ENCODE measurements at regions not wholly inside any gene's neighbourhood (a gene's known extent, or its start where the extent isn't known, plus 50 kb on each side); places are given as distances from the start of the nearest gene placed in this dataset.
A peak's percentile ranks its signal among the peaks of the same experiment; 100 is the strongest.

DNA sequence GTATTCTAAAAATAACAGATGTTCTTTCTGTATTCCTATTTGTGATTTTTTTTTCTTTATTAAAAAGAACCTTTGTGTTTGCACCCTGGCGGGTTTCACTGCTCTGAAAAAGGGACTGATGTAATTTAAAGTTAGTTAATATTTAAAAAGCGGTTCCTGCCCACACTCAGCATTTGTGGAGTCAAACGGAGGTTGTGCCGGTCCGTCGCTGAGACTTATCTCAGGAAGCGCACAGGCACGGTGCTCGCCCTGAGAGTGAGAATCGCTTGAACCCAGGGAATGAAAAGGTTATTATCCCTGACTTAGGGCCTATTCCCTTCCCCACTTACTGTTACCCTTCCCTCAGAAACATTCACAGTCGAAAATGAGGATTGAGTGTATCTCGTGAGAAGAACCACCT lies 366.7 kb downstream of the THBS2 start:
- H3K27ac ChIP-seq = no peak overlapping the region
- no peaks in the 10 kb centered on the region for H3K27me3 ChIP-seq (replicated peaks; ENCODE audit: insufficient read depth)
- H3K9me3 ChIP-seq = no peaks in the 10 kb centered on the region
- TF ChIP-seq, protein P1, sequence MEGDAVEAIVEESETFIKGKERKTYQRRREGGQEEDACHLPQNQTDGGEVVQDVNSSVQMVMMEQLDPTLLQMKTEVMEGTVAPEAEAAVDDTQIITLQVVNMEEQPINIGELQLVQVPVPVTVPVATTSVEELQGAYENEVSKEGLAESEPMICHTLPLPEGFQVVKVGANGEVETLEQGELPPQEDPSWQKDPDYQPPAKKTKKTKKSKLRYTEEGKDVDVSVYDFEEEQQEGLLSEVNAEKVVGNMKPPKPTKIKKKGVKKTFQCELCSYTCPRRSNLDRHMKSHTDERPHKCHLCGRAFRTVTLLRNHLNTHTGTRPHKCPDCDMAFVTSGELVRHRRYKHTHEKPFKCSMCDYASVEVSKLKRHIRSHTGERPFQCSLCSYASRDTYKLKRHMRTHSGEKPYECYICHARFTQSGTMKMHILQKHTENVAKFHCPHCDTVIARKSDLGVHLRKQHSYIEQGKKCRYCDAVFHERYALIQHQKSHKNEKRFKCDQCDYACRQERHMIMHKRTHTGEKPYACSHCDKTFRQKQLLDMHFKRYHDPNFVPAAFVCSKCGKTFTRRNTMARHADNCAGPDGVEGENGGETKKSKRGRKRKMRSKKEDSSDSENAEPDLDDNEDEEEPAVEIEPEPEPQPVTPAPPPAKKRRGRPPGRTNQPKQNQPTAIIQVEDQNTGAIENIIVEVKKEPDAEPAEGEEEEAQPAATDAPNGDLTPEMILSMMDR (IDR thresholded peaks at IDR 0.05) = no peak
- no peak for DNase-seq (ENCODE audit: low spot score)
- H3K4me3 ChIP-seq = no peak overlapping the region
- H3K36me3 ChIP-seq = no peaks in the 10 kb centered on the region
- H3K4me1 ChIP-seq (ENCODE audit: control insufficient read depth in 1 of 2, low read depth in 2 of 2) = no peaks in the 10 kb centered on the region
- no peak for ATAC-seq (ENCODE audit: insufficient number of reproducible peaks, low FRiP score, low read depth)

DNA sequence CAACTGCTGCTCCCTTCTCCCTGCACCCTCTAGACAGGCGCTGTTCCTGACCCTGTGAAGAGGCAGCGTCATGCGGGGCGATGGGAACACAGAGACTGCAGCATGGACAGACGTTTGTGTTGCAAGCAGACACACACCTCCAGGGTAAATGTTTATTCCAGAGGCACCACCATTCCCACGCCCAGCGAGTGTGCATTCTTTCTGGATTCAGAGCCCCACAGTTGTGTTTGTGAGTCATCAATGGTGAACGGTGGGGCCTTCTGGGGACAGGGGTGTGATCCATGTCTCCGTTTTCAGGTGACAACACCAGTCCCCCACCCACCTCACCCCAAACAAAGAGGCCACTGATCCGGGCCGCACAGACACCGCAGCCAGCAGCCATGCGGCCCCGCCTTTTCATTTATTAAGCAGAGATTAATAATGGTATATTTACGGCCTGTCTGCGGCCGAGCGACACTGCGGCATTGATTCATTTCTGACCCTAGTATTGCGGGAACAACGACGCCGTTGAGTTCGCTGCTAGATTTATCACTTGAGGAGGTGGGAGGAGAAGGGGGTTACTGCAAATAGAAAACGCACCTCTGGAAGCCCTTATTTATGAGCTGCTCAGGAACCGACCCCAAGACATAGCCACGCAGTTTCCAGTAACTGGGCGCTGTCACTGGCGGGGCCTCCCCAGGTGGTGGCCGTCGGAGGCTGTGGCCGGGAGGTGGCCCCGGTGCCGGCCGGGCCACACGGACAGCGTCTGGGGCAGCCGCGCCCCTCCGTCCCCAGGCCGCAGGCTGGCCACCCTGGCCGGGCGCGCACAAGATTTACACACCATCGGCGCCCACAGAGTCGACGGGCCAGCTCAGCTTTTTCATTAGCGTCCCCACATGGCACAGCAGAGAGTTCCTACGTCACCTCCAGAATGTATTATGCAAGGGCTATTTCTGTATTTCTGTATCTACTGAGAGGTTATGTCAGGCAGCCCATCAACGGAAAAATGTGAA lies 367.6 kb downstream of the THBS2 start:
- H3K9me3 ChIP-seq = no peaks in the 10 kb centered on the region
- TF ChIP-seq, protein P1 (IDR thresholded peaks at IDR 0.05) = no peak
- no peaks in the 10 kb centered on the region for H3K4me1 ChIP-seq (ENCODE audit: control insufficient read depth in 1 of 2, low read depth in 2 of 2)
- DNase-seq (ENCODE audit: low spot score) (no peak), ATAC-seq (ENCODE audit: insufficient number of reproducible peaks, low FRiP score, low read depth) (no peak)
- H3K27ac ChIP-seq = no peak overlapping the region
- H3K27me3 ChIP-seq (replicated peaks; ENCODE audit: insufficient read depth) = no peaks in the 10 kb centered on the region
- H3K4me3 ChIP-seq = no peak overlapping the region
- H3K36me3 ChIP-seq = no peaks in the 10 kb centered on the region

DNA sequence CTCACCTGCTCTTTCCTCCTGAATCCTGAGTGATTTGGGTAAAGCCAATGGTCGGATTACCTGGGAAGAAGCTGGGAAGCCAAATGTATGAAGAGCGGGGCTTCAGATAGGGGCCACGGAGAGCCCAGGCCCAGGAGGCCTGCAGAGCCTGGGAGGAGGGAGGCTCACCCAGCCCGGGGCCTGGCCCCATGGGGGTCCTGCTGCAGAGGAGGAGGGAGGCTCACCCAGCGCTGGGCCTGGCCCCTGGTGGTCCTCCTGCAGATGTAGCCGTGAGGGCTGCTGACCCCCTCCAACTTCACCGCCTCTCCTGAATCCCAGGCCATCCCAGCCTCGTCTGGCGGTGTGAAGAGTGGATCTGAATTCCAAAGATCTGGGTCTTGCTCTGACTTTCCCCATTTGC lies 368.4 kb downstream of the THBS2 start:
- ATAC-seq (ENCODE audit: insufficient number of reproducible peaks, low FRiP score, low read depth) (no peak), DNase-seq (ENCODE audit: low spot score) (no peak)
- Histone ChIP-seq H3K9me3 (no peaks in the 10 kb centered on the region), H3K36me3 (no peaks in the 10 kb centered on the region), H3K4me3 (no peak overlapping the region), H3K27ac (no peak overlapping the region), H3K4me1 (ENCODE audit: control insufficient read depth in 1 of 2, low read depth in 2 of 2) (no peaks in the 10 kb centered on the region), H3K27me3 (replicated peaks; ENCODE audit: insufficient read depth) (no peaks in the 10 kb centered on the region)
- TF ChIP-seq, protein P1 (IDR thresholded peaks at IDR 0.05) = no peak

DNA sequence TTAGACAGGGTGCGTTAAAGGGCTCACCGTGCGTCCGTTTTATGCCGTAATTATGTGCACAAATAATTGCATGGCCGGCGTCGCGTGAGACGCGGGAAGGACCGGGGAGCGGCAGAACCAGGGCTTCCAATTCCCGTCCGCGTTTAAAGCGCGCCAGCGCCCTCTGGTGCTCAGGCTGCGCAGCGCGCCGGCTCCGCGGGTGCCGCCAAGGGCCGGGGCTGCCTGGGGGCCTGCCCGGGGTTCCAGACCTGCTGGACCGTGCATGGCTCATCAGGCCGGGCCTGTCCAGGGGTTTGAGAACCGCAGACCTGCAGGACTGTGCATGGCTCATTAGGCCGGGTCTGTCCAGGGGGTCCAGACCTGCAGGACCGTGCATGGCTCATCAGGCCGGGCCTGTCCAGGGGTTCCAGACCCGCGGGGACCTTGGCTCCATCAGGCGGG lies 369.0 kb downstream of the THBS2 start:
- no peak for DNase-seq (ENCODE audit: low spot score)
- no peaks in the 10 kb centered on the region for H3K9me3 ChIP-seq
- H3K27me3 ChIP-seq (replicated peaks; ENCODE audit: insufficient read depth) = no peaks in the 10 kb centered on the region
- TF ChIP-seq, protein P1 (IDR thresholded peaks at IDR 0.05) = peak; percentile 96
- ATAC-seq (ENCODE audit: insufficient number of reproducible peaks, low FRiP score, low read depth) = no peak
- peak overlapping the region; percentile 66 for H3K4me3 ChIP-seq
- H3K4me1 ChIP-seq (ENCODE audit: control insufficient read depth in 1 of 2, low read depth in 2 of 2) = no peaks in the 10 kb centered on the region
- no peaks in the 10 kb centered on the region for H3K36me3 ChIP-seq
- H3K27ac ChIP-seq = no peak overlapping the region

DNA sequence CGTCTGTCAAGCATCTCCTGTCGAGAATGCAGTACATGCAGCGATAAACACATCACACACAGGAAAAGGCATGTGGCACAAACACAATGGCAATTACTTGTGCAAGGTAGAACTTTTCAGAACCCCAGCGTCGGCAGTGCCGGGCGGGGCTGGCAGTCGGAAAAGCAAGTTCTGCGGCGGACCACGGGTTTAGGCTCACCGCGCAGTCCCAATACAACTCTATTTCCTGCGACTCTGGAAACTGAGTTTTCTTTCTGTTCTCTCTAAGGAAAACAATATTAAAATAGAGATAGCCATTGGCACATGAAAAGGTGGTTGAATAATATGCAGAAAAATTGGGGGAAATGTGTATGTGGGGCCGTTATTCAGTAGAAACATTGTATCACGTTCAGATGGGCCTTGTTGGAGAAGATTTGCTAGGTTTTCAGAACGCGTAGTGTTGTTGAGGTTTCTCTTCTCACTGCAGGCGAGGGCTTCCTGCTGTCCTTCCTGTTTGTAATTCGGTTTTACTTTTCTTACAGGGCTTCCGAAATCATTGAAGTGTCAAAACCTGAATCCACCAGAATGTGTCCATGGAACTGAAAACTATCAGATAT lies 369.5 kb downstream of the THBS2 start:
- Histone ChIP-seq H3K4me1 (ENCODE audit: control insufficient read depth in 1 of 2, low read depth in 2 of 2) (no peaks in the 10 kb centered on the region), H3K27me3 (replicated peaks; ENCODE audit: insufficient read depth) (no peaks in the 10 kb centered on the region), H3K9me3 (no peaks in the 10 kb centered on the region), H3K27ac (no peak overlapping the region), H3K36me3 (no peaks in the 10 kb centered on the region), H3K4me3 (peak overlapping the region; percentile 66)
- TF ChIP-seq, protein P1 (IDR thresholded peaks at IDR 0.05) = no peak
- DNase-seq (ENCODE audit: low spot score) = no peak
- ATAC-seq (ENCODE audit: insufficient number of reproducible peaks, low FRiP score, low read depth) = no peak

Data from thoracic aorta (tissue), 2 donors.